Epithelial cell of proximal tubule (primary cell): ENCODE measurements at regions not wholly inside any gene's neighbourhood (a gene's known extent, or its start where the extent isn't known, plus 50 kb on each side); places are given as distances from the start of the nearest gene placed in this dataset.

Source experiments
- DNase-seq: peaks from one replicate; pipeline ENCODE4 v3.0.0-alpha.2; 2011; ENCODE audit warnings: low read depth
- H3K4me3 ChIP-seq: 2 replicates; pipeline ENCODE4 v1.5.1; 2011; ENCODE audit warnings: low read depth, mild to moderate bottlenecking, low read length
- CTCF ChIP-seq: conservative IDR thresholded peaks from 2 replicates; pipeline ENCODE4 v1.5.1; 2012; ENCODE audit warnings: low read depth, mild to moderate bottlenecking, low read length

- TF ChIP-seq CTCF, result no peak
- no peak for DNase-seq
- H3K4me3 ChIP-seq, result no peak overlapping the region
Measured at GRCh38 chr13:67878376-67878775, 648.2 kb upstream of the PCDH9 start.

- H3K4me3 ChIP-seq, result no peak overlapping the region
- DNase-seq, result no peak
- TF ChIP-seq CTCF, result no peak
Measured at GRCh38 chr13:67877031-67877430, 646.9 kb upstream of the PCDH9 start.

- TF ChIP-seq CTCF, result no peak
- H3K4me3 ChIP-seq, result no peak overlapping the region
- DNase-seq, result no peak
Measured at GRCh38 chr13:67867206-67867605, 637.1 kb upstream of the PCDH9 start.

- TF ChIP-seq CTCF, result no peak
- no peak for DNase-seq
- H3K4me3 ChIP-seq, result no peak overlapping the region
Measured at GRCh38 chr13:67860315-67860714, 630.2 kb upstream of the PCDH9 start.

GRCh38 chr13:67859904-67860303 is 629.8 kb upstream of the PCDH9 start:
- no peak for TF ChIP-seq CTCF
- no peak for DNase-seq
- no peak overlapping the region for H3K4me3 ChIP-seq

- no peak overlapping the region for H3K4me3 ChIP-seq
- DNase-seq, result no peak
- no peak for TF ChIP-seq CTCF
Measured at GRCh38 chr13:67857581-67858310, 627.6 kb upstream of the PCDH9 start.

GRCh38 chr13:67856955-67857354 is 626.8 kb upstream of the PCDH9 start:
- no peak for DNase-seq
- no peak for TF ChIP-seq CTCF
- no peak overlapping the region for H3K4me3 ChIP-seq
